Peyer's patch (tissue), 4 donors: ENCODE measurements at regions not wholly inside any gene's neighbourhood (a gene's known extent, or its start where the extent isn't known, plus 50 kb on each side); places are given as distances from the start of the nearest gene placed in this dataset.

Experiments used
- DNase-seq, 3 donors: peaks; one replicate each; pipeline ENCODE4 v3.0.0-alpha.2; 2017 to 2019
- H3K27ac ChIP-seq, 4 donors: fragments of 200-600 bp; sonication (generic); one replicate each; pipeline ENCODE4 v1.5.1; 2016 to 2019
- H3K27me3 ChIP-seq, 2 donors: fragments of 200-600 bp; sonication (generic); one replicate each; pipeline ENCODE4 v1.5.1; 2019
- H3K36me3 ChIP-seq, 3 donors: fragments of 200-600 bp; sonication (generic); one replicate each; pipeline ENCODE4 v1.5.1; 2016 to 2019
- H3K4me1 ChIP-seq, 4 donors: fragments of 200-600 bp; sonication (generic); one replicate each; pipeline ENCODE4 v1.5.1; 2016 to 2019
- H3K4me3 ChIP-seq, 4 donors: fragments of 200-600 bp; sonication (generic); 1 replicate in 3 of 4; 2 replicates in 1 of 4; pipeline ENCODE4 v1.5.1; 2016 to 2019; ENCODE audit warnings: mild to moderate bottlenecking in 1 of 4
- H3K9me3 ChIP-seq, 4 donors: fragments of 200-600 bp; sonication (generic); one replicate each; pipeline ENCODE4 v1.5.1; 2016 to 2019; ENCODE audit warnings: mild to moderate bottlenecking in 1 of 4
- CTCF ChIP-seq, 6 experiments: fragments of 450-650 bp in 4 of 6; fragments of 200-600 bp in 2 of 6; sonication (generic) in 1 of 6; IDR thresholded peaks; one replicate each; pipeline ENCODE4 v1.5.1; 2017 to 2019; ENCODE audit warnings: antibody characterized with exemption in 6 of 6, mild to moderate bottlenecking in 3 of 6, moderate library complexity in 1 of 6
- POLR2A ChIP-seq, 2 donors: fragments of 450-650 bp; IDR thresholded peaks; one replicate each; pipeline ENCODE4 v1.5.1; 2017; ENCODE audit warnings: antibody characterized with exemption in 2 of 2, mild to moderate bottlenecking in 2 of 2, moderate library complexity in 2 of 2

DNA sequence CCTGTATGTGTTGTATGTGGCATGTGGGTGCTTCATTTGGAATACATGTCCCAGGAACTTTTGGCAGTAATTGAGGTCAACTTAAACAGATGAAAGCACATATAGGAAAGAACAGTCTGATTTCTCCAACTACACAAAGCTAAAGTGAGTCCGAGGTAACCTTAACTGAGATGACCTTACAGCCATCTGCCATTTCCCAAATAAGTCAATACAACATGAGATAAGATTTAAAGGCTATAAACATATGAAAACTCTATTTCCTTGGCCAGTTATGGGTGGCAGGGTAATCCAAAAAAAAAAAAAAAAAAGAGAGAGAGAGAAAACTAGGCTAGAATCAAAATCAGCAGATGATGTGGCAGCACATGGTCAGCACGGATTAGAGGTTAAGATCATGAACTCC lies 1068.3 kb downstream of the KHDRBS2 start:
- Histone ChIP-seq H3K27ac (no peak overlapping the region), H3K4me1 (no peaks in the 10 kb centered on the region), H3K9me3 (no peaks in the 10 kb centered on the region), H3K4me3 (no peak overlapping the region), H3K36me3 (no peaks in the 10 kb centered on the region), H3K27me3 (no peaks in the 10 kb centered on the region)
- no peak for DNase-seq
- no peak for TF ChIP-seq CTCF (IDR thresholded peaks at IDR 0.05)
- TF ChIP-seq POLR2A (IDR thresholded peaks at IDR 0.05): no peak

- no peaks in the 10 kb centered on the region for H3K36me3 ChIP-seq
- H3K4me3 ChIP-seq: no peak overlapping the region
- H3K9me3 ChIP-seq: no peaks in the 10 kb centered on the region
- DNase-seq: no peak
- no peaks in the 10 kb centered on the region for H3K27me3 ChIP-seq
- no peak for TF ChIP-seq CTCF (IDR thresholded peaks at IDR 0.05)
- TF ChIP-seq POLR2A (IDR thresholded peaks at IDR 0.05): no peak
- H3K27ac ChIP-seq: no peak overlapping the region
- H3K4me1 ChIP-seq: no peaks in the 10 kb centered on the region
These were observed 1075.5 kb downstream of the KHDRBS2 start for GRCh38 chr6:61210549-61210948.

- Histone ChIP-seq H3K27me3 (no peaks in the 10 kb centered on the region), H3K36me3 (no peaks in the 10 kb centered on the region), H3K4me3 (no peak overlapping the region), H3K4me1 (no peaks in the 10 kb centered on the region), H3K27ac (no peak overlapping the region), H3K9me3 (no peaks in the 10 kb centered on the region)
- TF ChIP-seq CTCF (IDR thresholded peaks at IDR 0.05) (no peak), POLR2A (IDR thresholded peaks at IDR 0.05) (no peak)
- DNase-seq: no peak
These were observed 1082.0 kb downstream of the KHDRBS2 start for GRCh38 chr6:61203966-61204496.

GRCh38 chr6:61200444-61200843 lies 1085.6 kb downstream of the KHDRBS2 start:
- no peaks in the 10 kb centered on the region for H3K36me3 ChIP-seq
- H3K27me3 ChIP-seq: no peaks in the 10 kb centered on the region
- DNase-seq: no peak
- H3K4me3 ChIP-seq: no peak overlapping the region
- no peak overlapping the region for H3K27ac ChIP-seq
- H3K9me3 ChIP-seq: peaks cover 0 to 5% (median 0%) of the 10 kb centered on the region in 4 donors
- TF ChIP-seq CTCF (IDR thresholded peaks at IDR 0.05) (no peak), POLR2A (IDR thresholded peaks at IDR 0.05) (no peak)
- no peaks in the 10 kb centered on the region for H3K4me1 ChIP-seq

GRCh38 chr6:61193771-61194170 lies 1092.3 kb downstream of the KHDRBS2 start:
- Histone ChIP-seq H3K36me3 (no peaks in the 10 kb centered on the region), H3K4me1 (no peaks in the 10 kb centered on the region), H3K27me3 (no peaks in the 10 kb centered on the region), H3K4me3 (no peak overlapping the region), H3K9me3 (peaks cover 0 to 11% (median 0%) of the 10 kb centered on the region in 4 donors), H3K27ac (no peak overlapping the region)
- no peak for TF ChIP-seq CTCF (IDR thresholded peaks at IDR 0.05)
- no peak for TF ChIP-seq POLR2A (IDR thresholded peaks at IDR 0.05)
- no peak for DNase-seq

- H3K27ac ChIP-seq: no peak overlapping the region
- TF ChIP-seq CTCF (IDR thresholded peaks at IDR 0.05): no peak
- no peak for TF ChIP-seq POLR2A (IDR thresholded peaks at IDR 0.05)
- H3K36me3 ChIP-seq: no peaks in the 10 kb centered on the region
- H3K4me1 ChIP-seq: no peaks in the 10 kb centered on the region
- no peak for DNase-seq
- peaks cover 0 to 11% (median 0%) of the 10 kb centered on the region in 4 donors for H3K9me3 ChIP-seq
- no peaks in the 10 kb centered on the region for H3K27me3 ChIP-seq
- H3K4me3 ChIP-seq: no peak overlapping the region
These were observed 1093.4 kb downstream of the KHDRBS2 start for GRCh38 chr6:61192610-61193009.
